Keratinocyte (primary cell): ENCODE measurements at regions not wholly inside any gene's neighbourhood (a gene's known extent, or its start where the extent isn't known, plus 50 kb on each side); places are given as distances from the start of the nearest gene placed in this dataset.

Experiments
- DNase-seq: peaks from one replicate; pipeline ENCODE4 v3.0.0-alpha.2; 2011; ENCODE audit warnings: low read depth, missing footprints, low spot score
- FAIRE-seq: peaks from 2 replicates; lab custom pipeline; 2011; peaks lifted over from hg19 to GRCh38; lab: Jason Lieb, UNC
- H2AFZ ChIP-seq: 2 replicates; pipeline ENCODE4 v1.6.0; 2012; ENCODE audit warnings: low read length, control low read depth, inconsistent platforms; ENCODE audit not compliant: control insufficient read depth
- H3K27ac ChIP-seq: 2 replicates; pipeline ENCODE4 v1.5.1; 2011; ENCODE audit warnings: low read length; ENCODE audit not compliant: control insufficient read depth, insufficient read depth
- H3K27me3 ChIP-seq: 3 replicates; pipeline ENCODE4 v1.6.0; 2011; ENCODE audit warnings: low read length; ENCODE audit not compliant: control insufficient read depth, insufficient read depth; ENCODE audit errors: extremely low read depth
- H3K36me3 ChIP-seq, 2 experiments: 2 replicates in 1 of 2; 3 replicates in 1 of 2; pipeline ENCODE4 v1.5.1; 2011; ENCODE audit warnings: low read length in 2 of 2, mild to moderate bottlenecking in 1 of 2; ENCODE audit not compliant: control insufficient read depth in 2 of 2, insufficient read depth in 2 of 2; ENCODE audit errors: extremely low read depth in 1 of 2
- H3K4me1 ChIP-seq: 3 replicates; pipeline ENCODE4 v1.5.1; 2011; ENCODE audit warnings: low read length; ENCODE audit not compliant: control insufficient read depth, insufficient read depth; ENCODE audit errors: extremely low read depth
- H3K4me2 ChIP-seq: 3 replicates; pipeline ENCODE4 v1.6.0; 2011; ENCODE audit warnings: low read depth, low read length; ENCODE audit not compliant: control insufficient read depth, insufficient read depth; ENCODE audit errors: extremely low read depth
- H3K4me3 ChIP-seq, 3 experiments: fragments of 200-600 bp in 1 of 3; sonication (generic) in 1 of 3; 2 replicates in 2 of 3; 3 replicates in 1 of 3; pipeline ENCODE4 v1.5.1; 2011 to 2016; ENCODE audit warnings: low read length in 3 of 3, mild to moderate bottlenecking in 3 of 3, control low read depth in 2 of 3, inconsistent platforms in 1 of 3, low read depth in 1 of 3, mixed read lengths in 1 of 3, mixed run types in 1 of 3, moderate library complexity in 1 of 3; ENCODE audit not compliant: control insufficient read depth in 2 of 3, insufficient read depth in 2 of 3; ENCODE audit errors: extremely low read depth in 1 of 3
- H3K79me2 ChIP-seq: 2 replicates; pipeline ENCODE4 v1.6.0; 2012; ENCODE audit warnings: low read length; ENCODE audit not compliant: control insufficient read depth, insufficient read depth
- H3K9ac ChIP-seq: 3 replicates; pipeline ENCODE4 v1.6.0; 2011; ENCODE audit warnings: low read length; ENCODE audit not compliant: control insufficient read depth, insufficient read depth; ENCODE audit errors: extremely low read depth
- H3K9me1 ChIP-seq: 3 replicates; pipeline ENCODE4 v1.6.0; 2011; ENCODE audit warnings: low read length; ENCODE audit not compliant: control insufficient read depth, insufficient read depth; ENCODE audit errors: extremely low read depth
- H3K9me3 ChIP-seq: 2 replicates; pipeline ENCODE4 v1.5.1; 2012; ENCODE audit warnings: low read depth, low read length; ENCODE audit not compliant: control insufficient read depth
- H4K20me1 ChIP-seq: 3 replicates; pipeline ENCODE4 v1.6.0; 2011; ENCODE audit warnings: low read length; ENCODE audit not compliant: control insufficient read depth, insufficient read depth; ENCODE audit errors: extremely low read depth
- EZH2 ChIP-seq: IDR thresholded peaks from one replicate; pipeline ENCODE4 v1.6.1; 2012; ENCODE audit warnings: inconsistent platforms, mild to moderate bottlenecking, low read length, moderate library complexity
- dilution Hi-C: fragments of 300-500 bp; cut with MboI; formaldehyde crosslinking; loops from one replicate; pipeline ENCODE4 v1.7.0; 2020; ENCODE audit warnings: low sequenced_read_pairs; ENCODE audit not compliant: extremely low pct_ligation_motif_present
- TF ChIP-seq, protein P1 (sequence below), 3 experiments: IDR thresholded peaks in 1 of 3; conservative IDR thresholded peaks in 1 of 3; optimal IDR thresholded peaks in 1 of 3; 2 replicates in 2 of 3; 3 replicates in 1 of 3; pipeline versions ENCODE3 to v1.5.1; 2011; ENCODE audit warnings: low read length in 3 of 3, mild to moderate bottlenecking in 3 of 3, moderate library complexity in 2 of 3, control low read depth in 1 of 3, inconsistent platforms in 1 of 3; ENCODE audit not compliant: insufficient read depth in 2 of 3; ENCODE audit errors: extremely low read depth in 1 of 3

DNA sequence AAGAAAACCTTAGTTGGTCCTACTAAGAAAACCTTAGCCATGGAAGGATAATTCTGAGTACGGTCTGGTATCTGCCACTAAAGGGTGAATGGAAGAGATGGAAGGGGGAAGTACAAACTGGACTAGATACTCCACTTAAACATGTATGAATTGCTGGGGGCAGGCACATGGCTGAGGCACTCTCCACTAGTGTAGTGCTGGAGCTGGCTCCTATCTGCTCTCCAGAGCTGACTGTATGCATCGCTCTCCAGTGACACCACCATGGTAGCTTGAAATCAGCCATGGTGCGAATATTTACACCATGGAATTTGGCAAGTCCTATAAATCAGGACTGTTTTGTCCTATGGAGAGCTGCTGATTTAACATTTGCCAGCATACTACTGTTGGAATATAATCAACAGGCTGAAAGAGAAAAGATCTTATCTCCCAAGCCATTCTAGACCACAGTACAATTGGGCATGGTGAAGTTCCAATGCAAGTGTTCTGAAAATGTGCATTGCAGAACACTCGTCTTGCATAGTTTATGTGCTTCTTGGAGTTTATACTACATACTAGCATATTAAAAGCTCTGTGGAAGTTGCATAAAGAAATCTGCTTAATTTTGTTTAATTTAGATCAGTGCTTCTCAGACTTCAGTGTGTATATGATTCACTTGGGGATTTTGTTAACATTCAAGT, 277.4 kb downstream of the TDRD15 start:
- H2AFZ ChIP-seq: no peak overlapping the region
- H3K4me1 ChIP-seq: no peaks in the 10 kb centered on the region
- no peak overlapping the region for H3K9ac ChIP-seq
- DNase-seq: no peak
- H3K36me3 ChIP-seq: no peaks in the 10 kb centered on the region
- H4K20me1 ChIP-seq: no peaks in the 10 kb centered on the region
- TF ChIP-seq EZH2: no peak
- TF ChIP-seq, protein P1, sequence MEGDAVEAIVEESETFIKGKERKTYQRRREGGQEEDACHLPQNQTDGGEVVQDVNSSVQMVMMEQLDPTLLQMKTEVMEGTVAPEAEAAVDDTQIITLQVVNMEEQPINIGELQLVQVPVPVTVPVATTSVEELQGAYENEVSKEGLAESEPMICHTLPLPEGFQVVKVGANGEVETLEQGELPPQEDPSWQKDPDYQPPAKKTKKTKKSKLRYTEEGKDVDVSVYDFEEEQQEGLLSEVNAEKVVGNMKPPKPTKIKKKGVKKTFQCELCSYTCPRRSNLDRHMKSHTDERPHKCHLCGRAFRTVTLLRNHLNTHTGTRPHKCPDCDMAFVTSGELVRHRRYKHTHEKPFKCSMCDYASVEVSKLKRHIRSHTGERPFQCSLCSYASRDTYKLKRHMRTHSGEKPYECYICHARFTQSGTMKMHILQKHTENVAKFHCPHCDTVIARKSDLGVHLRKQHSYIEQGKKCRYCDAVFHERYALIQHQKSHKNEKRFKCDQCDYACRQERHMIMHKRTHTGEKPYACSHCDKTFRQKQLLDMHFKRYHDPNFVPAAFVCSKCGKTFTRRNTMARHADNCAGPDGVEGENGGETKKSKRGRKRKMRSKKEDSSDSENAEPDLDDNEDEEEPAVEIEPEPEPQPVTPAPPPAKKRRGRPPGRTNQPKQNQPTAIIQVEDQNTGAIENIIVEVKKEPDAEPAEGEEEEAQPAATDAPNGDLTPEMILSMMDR (optimal IDR thresholded peaks at IDR 0.05 in 1 of 3, IDR thresholded peaks at IDR 0.05 in 1 of 3, conservative IDR thresholded peaks at IDR 0.05 in 1 of 3; ENCODE audit: extremely low read depth in 1 of 3, insufficient read depth in 2 of 3, low read length in 3 of 3): no peak
- H3K9me3 ChIP-seq: no peaks in the 10 kb centered on the region
- H3K9me1 ChIP-seq: no peaks in the 10 kb centered on the region
- H3K79me2 ChIP-seq: no peaks in the 10 kb centered on the region
- H3K4me2 ChIP-seq: no peak overlapping the region
- no peak for FAIRE-seq
- H3K27ac ChIP-seq: no peak overlapping the region
- no peaks in the 10 kb centered on the region for H3K27me3 ChIP-seq
- dilution Hi-C loops: no loop called here
- no peak overlapping the region for H3K4me3 ChIP-seq

- dilution Hi-C loops: no loop called here
- FAIRE-seq (no peak), DNase-seq (no peak)
- H3K79me2 ChIP-seq: no peaks in the 10 kb centered on the region
- H3K4me2 ChIP-seq: no peak overlapping the region
- no peaks in the 10 kb centered on the region for H3K9me1 ChIP-seq
- H4K20me1 ChIP-seq: no peaks in the 10 kb centered on the region
- H3K4me1 ChIP-seq: no peaks in the 10 kb centered on the region
- no peak overlapping the region for H3K27ac ChIP-seq
- no peak overlapping the region for H2AFZ ChIP-seq
- no peaks in the 10 kb centered on the region for H3K36me3 ChIP-seq
- no peak overlapping the region for H3K4me3 ChIP-seq
- H3K9me3 ChIP-seq: no peaks in the 10 kb centered on the region
- H3K9ac ChIP-seq: no peak overlapping the region
- no peaks in the 10 kb centered on the region for H3K27me3 ChIP-seq
- TF ChIP-seq, protein P1 (optimal IDR thresholded peaks at IDR 0.05 in 1 of 3, IDR thresholded peaks at IDR 0.05 in 1 of 3, conservative IDR thresholded peaks at IDR 0.05 in 1 of 3; ENCODE audit: extremely low read depth in 1 of 3, insufficient read depth in 2 of 3, low read length in 3 of 3): no peak
- no peak for TF ChIP-seq EZH2
Measured at GRCh38 chr2:21404137-21404536, 280.4 kb downstream of the TDRD15 start.
